WERI-Rb-1 (cell line): ENCODE measurements at regions not wholly inside any gene's neighbourhood (a gene's known extent, or its start where the extent isn't known, plus 50 kb on each side); places are given as distances from the start of the nearest gene placed in this dataset.
"Not testable (repeated sequence)": the region's sequence is repeated elsewhere in the genome, so short reads cannot be mapped to it uniquely, and the experiment has no call there.

Experiments used
- DNase-seq: peaks from one replicate; pipeline ENCODE4 v3.0.0-alpha.2; 2020
- H3K27ac ChIP-seq: fragments of 250-450 bp; sonication (Bioruptor Pico); 2 replicates; pipeline ENCODE4 v1.5.1; 2020; ENCODE audit warnings: mild to moderate bottlenecking, moderate library complexity
- H3K27me3 ChIP-seq: fragments of 250-450 bp; sonication (Bioruptor Pico); 2 replicates; pipeline ENCODE4 v1.5.1; 2021; ENCODE audit warnings: mild to moderate bottlenecking, low read depth, moderate library complexity; ENCODE audit not compliant: insufficient read depth, severe bottlenecking
- H3K36me3 ChIP-seq: fragments of 250-450 bp; sonication (Bioruptor Pico); 2 replicates; pipeline ENCODE4 v1.5.1; 2020; ENCODE audit warnings: mild to moderate bottlenecking, moderate library complexity
- H3K4me3 ChIP-seq: 2 replicates; pipeline ENCODE4 v1.5.1; 2011; ENCODE audit warnings: low read depth, mild to moderate bottlenecking, control low read depth, low read length
- H3K9me3 ChIP-seq: fragments of 250-450 bp; sonication (Bioruptor Pico); 2 replicates; pipeline ENCODE4 v1.5.1; 2021; ENCODE audit warnings: mild to moderate bottlenecking, moderate library complexity; ENCODE audit not compliant: severe bottlenecking
- TF ChIP-seq, protein P1 (sequence below): IDR thresholded peaks from 2 replicates; pipeline ENCODE4 v1.5.1; 2011; ENCODE audit warnings: low read depth, mild to moderate bottlenecking, control low read depth, inconsistent platforms, low read length

DNA sequence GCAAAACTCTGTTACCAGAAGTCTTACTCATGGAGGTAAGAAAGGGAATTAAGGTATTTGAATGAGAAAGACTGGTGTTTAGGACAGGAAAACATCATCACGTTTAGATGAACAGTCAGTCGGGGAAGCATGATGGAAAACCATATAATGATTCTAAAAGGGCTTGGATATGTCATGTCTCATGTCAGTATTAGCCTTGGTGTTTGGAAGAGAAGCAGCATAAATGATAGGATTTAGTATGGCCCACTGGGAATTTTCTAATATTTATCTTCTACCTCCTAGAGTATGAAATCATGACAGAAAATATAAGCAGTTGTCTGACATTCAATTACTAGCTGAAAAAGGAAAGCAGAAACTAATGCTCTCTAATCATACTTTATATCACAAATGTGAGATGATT, 1643.6 kb upstream of the CELF4 start:
- no peak for DNase-seq
- no peaks in the 10 kb centered on the region for H3K27me3 ChIP-seq
- H3K36me3 ChIP-seq: no peaks in the 10 kb centered on the region

DNA sequence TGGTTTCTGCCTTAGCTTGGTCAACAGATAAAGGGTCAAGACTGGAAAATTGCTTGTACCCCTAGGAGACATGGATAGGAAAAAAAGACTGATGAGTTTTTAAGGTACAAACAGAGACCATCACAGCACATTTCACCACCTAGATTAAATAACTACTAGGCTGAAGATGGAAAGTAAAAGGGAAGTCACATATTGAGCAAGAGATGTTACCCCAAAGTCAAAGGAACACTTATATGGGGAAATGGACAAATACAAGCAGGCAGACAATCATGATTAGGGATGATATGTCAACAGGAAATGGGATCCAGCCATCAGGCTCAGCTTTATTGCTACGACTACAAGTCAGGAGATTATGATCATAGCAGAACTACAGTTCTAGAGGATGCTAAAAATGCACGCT, 1643.1 kb upstream of the CELF4 start:
- H3K27me3 ChIP-seq: no peaks in the 10 kb centered on the region
- TF ChIP-seq, protein P1, sequence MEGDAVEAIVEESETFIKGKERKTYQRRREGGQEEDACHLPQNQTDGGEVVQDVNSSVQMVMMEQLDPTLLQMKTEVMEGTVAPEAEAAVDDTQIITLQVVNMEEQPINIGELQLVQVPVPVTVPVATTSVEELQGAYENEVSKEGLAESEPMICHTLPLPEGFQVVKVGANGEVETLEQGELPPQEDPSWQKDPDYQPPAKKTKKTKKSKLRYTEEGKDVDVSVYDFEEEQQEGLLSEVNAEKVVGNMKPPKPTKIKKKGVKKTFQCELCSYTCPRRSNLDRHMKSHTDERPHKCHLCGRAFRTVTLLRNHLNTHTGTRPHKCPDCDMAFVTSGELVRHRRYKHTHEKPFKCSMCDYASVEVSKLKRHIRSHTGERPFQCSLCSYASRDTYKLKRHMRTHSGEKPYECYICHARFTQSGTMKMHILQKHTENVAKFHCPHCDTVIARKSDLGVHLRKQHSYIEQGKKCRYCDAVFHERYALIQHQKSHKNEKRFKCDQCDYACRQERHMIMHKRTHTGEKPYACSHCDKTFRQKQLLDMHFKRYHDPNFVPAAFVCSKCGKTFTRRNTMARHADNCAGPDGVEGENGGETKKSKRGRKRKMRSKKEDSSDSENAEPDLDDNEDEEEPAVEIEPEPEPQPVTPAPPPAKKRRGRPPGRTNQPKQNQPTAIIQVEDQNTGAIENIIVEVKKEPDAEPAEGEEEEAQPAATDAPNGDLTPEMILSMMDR: no peak
- no peak overlapping the region for H3K4me3 ChIP-seq
- H3K36me3 ChIP-seq: no peaks in the 10 kb centered on the region
- no peak for DNase-seq
- peaks cover 3% of the 10 kb centered on the region for H3K9me3 ChIP-seq
- no peak overlapping the region for H3K27ac ChIP-seq

More for the DNA sequence above, 1643.6 kb upstream of the CELF4 start:
- no peak overlapping the region for H3K4me3 ChIP-seq
- no peak overlapping the region for H3K27ac ChIP-seq
- TF ChIP-seq, protein P1: no peak
- H3K9me3 ChIP-seq: peaks cover 6% of the 10 kb centered on the region

DNA sequence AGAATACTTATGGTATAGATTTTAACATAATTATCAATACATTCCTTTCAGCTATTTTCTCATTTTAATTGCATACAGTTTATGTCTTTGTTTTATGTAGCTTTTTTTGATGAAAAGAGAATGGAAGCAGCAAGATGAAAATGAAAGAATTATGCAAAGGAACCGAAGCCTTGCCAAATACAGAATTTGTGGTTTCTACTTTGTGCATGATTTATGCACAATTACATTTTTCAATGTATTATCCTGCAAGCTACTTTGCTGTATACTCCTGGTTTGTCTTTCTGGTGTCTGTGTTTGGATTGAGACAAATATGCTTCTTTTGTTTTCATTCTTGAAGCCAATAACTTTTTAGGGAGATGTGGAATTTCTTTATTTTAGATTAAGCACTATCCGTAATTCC, 1642.6 kb upstream of the CELF4 start:
- no peak overlapping the region for H3K4me3 ChIP-seq
- no peaks in the 10 kb centered on the region for H3K36me3 ChIP-seq
- H3K27ac ChIP-seq: no peak overlapping the region
- no peaks in the 10 kb centered on the region for H3K9me3 ChIP-seq
- TF ChIP-seq, protein P1: no peak
- no peak for DNase-seq
- no peaks in the 10 kb centered on the region for H3K27me3 ChIP-seq

DNA sequence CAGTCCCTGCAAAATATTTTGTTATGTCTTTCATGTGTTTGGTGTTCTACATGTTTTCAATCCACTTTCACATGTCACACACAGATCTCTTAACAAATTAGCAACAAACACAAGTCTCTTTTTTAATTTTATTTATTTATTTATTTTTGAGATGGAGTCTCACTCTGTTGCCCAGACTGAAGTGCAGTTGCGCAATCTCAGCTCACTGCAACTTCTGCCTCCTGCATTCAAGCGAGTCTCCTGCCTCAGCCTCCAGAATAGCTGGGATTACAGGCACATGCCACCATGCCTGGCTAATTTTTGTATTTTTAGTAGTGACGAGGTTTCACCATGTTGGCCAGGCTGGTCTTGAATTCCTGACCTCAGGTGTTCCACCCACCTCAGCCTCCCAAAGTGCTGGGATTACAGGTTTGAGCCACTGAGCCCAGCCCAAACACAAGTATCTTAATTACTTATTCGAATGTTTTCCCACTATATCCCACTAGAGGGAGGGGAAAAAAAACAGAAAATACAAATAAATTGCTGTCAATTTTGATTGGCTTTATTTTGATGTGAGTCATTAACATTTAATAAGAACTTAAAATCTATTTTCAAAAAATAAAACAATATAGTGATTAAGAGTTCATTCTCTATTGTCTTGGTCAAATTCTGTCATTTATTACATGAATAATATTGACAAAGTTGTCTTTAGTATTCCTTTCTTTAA, 1641.0 kb upstream of the CELF4 start:
- not testable (repeated sequence) for DNase-seq, H3K4me3 ChIP-seq, H3K27ac ChIP-seq, H3K9me3 ChIP-seq, H3K27me3 ChIP-seq, H3K36me3 ChIP-seq

DNA sequence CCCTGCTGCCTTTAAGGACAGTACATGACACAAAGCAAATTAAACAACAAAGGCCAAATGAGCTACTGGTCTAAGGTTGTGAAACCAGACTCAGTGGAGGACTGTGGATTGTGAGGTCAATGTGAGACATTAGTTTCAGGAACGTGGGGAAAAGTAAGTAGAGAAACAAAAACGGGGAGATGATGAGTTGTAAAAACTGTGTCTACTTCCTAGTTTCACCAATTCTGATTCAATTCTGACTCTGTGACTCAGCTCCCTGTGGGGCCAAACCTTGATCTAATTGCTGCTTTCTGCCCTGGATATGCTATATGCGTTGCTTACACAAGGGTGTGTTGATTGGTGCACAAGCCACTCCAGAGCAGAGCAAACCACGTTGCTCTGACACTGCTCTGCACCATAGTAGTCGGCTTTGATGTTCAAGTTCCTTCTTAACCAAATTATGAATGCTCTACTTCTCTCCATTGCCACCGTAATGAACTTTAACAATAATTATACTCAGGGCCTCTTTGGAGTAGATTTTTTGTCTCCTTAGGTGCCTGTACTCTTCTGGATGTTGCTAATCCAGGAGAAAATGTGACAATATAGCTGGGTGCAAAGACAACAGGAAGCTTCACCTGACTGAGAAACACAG, 1640.1 kb upstream of the CELF4 start:
- no peak for DNase-seq
- Histone ChIP-seq H3K27ac (no peak overlapping the region), H3K4me3 (no peak overlapping the region), H3K36me3 (no peaks in the 10 kb centered on the region), H3K9me3 (no peaks in the 10 kb centered on the region), H3K27me3 (no peaks in the 10 kb centered on the region)
- TF ChIP-seq, protein P1: no peak

DNA sequence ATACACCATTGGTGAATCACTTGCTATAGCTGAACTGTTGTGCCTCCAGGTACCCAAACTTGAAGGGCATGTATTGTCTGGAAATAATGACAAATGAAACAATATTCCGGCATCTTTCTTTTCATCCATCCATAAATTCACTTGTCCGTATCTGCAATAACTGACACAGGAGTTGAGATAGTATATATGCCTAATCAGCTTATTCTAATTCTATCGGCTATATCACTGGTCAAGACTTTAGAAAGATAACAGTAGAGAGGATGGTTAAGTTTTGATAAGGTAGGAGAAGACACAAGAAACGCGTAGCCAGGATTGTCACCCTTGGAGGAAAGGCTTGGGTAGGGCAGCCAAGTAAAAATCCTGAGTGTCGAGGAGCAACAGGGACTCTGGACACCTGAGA, 1634.6 kb upstream of the CELF4 start:
- H3K9me3 ChIP-seq: no peaks in the 10 kb centered on the region
- no peak overlapping the region for H3K4me3 ChIP-seq
- H3K27me3 ChIP-seq: no peaks in the 10 kb centered on the region
- TF ChIP-seq, protein P1: no peak
- no peak overlapping the region for H3K27ac ChIP-seq
- DNase-seq: no peak
- H3K36me3 ChIP-seq: no peaks in the 10 kb centered on the region
